Tibial nerve (tissue), 3 donors: ENCODE measurements at regions not wholly inside any gene's neighbourhood (a gene's known extent, or its start where the extent isn't known, plus 50 kb on each side); places are given as distances from the start of the nearest gene placed in this dataset.

Experiments
- POLR2A ChIP-seq, 2 donors: fragments of 450-650 bp; IDR thresholded peaks; one replicate each; pipeline ENCODE4 v1.6.1; 2017; ENCODE audit warnings: antibody characterized with exemption in 2 of 2, mild to moderate bottlenecking in 2 of 2, moderate library complexity in 2 of 2
- TF ChIP-seq, protein P1 (sequence below), 5 experiments: fragments of 200-600 bp in 3 of 5; fragments of 450-650 bp in 2 of 5; sonication (generic) in 3 of 5; IDR thresholded peaks; one replicate each; pipeline ENCODE4 v1.5.1; 2016 to 2019; ENCODE audit warnings: antibody characterized with exemption in 5 of 5, mild to moderate bottlenecking in 3 of 5, moderate library complexity in 2 of 5

DNA sequence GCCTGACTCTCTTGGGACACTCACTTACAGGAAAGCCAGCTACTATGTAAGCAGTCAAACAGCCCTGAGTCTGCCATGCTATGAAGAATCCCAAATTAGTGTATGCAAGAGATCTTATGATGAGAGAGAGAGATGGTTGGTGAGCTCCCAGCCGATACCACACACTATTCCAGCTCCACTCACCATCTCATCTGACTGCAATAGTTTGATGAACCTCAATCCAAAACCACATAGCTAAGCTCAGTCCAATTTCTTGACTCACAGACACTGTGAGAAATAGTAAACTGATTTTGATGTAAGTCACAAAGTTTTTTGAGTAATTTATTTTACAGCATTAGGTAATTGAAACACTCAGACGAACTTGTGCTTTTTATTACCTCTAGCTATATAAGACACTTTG, 441.4 kb downstream of the COL12A1 start:
- TF ChIP-seq, protein P1, sequence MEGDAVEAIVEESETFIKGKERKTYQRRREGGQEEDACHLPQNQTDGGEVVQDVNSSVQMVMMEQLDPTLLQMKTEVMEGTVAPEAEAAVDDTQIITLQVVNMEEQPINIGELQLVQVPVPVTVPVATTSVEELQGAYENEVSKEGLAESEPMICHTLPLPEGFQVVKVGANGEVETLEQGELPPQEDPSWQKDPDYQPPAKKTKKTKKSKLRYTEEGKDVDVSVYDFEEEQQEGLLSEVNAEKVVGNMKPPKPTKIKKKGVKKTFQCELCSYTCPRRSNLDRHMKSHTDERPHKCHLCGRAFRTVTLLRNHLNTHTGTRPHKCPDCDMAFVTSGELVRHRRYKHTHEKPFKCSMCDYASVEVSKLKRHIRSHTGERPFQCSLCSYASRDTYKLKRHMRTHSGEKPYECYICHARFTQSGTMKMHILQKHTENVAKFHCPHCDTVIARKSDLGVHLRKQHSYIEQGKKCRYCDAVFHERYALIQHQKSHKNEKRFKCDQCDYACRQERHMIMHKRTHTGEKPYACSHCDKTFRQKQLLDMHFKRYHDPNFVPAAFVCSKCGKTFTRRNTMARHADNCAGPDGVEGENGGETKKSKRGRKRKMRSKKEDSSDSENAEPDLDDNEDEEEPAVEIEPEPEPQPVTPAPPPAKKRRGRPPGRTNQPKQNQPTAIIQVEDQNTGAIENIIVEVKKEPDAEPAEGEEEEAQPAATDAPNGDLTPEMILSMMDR (IDR thresholded peaks at IDR 0.05): no peak
- TF ChIP-seq POLR2A (IDR thresholded peaks at IDR 0.05): no peak
